NCI-H1048 (cell line): ENCODE measurements at regions not wholly inside any gene's neighbourhood (a gene's known extent, or its start where the extent isn't known, plus 50 kb on each side); places are given as distances from the start of the nearest gene placed in this dataset.

Experiments used
- DNase-seq: peaks from one replicate; lab custom pipeline; 2025; lab: John Stamatoyannopoulos, UW

- DNase-seq: no peak
These were observed 467.7 kb upstream of the FAT3 start for GRCh38 chr11:91756829-91757480.

- no peak for DNase-seq
These were observed 468.5 kb upstream of the FAT3 start for GRCh38 chr11:91755951-91756707.

- no peak for DNase-seq
These were observed 469.1 kb upstream of the FAT3 start for GRCh38 chr11:91755526-91755925.

GRCh38 chr11:91749251-91749650, 475.4 kb upstream of the FAT3 start:
- DNase-seq: no peak

GRCh38 chr11:91742155-91742554, 482.5 kb upstream of the FAT3 start:
- no peak for DNase-seq

- DNase-seq: no peak
These were observed 493.6 kb upstream of the FAT3 start for GRCh38 chr11:91731051-91731450.

GRCh38 chr11:91730620-91731019, 494.0 kb upstream of the FAT3 start:
- DNase-seq: no peak

- DNase-seq: no peak
These were observed 494.6 kb upstream of the FAT3 start for GRCh38 chr11:91730057-91730456.

- DNase-seq: no peak
These were observed 507.4 kb upstream of the FAT3 start for GRCh38 chr11:91717169-91717568.

- DNase-seq: no peak
These were observed 516.8 kb upstream of the FAT3 start for GRCh38 chr11:91707652-91708482.

- no peak for DNase-seq
These were observed 521.6 kb upstream of the FAT3 start for GRCh38 chr11:91703042-91703441.

- no peak for DNase-seq
These were observed 523.8 kb upstream of the FAT3 start for GRCh38 chr11:91700854-91701253.

- DNase-seq: no peak
These were observed 525.8 kb upstream of the FAT3 start for GRCh38 chr11:91698845-91699244.

- no peak for DNase-seq
These were observed 530.3 kb upstream of the FAT3 start for GRCh38 chr11:91694331-91694730.

GRCh38 chr11:91691872-91692271, 532.7 kb upstream of the FAT3 start:
- no peak for DNase-seq

- DNase-seq: no peak
These were observed 535.9 kb upstream of the FAT3 start for GRCh38 chr11:91688672-91689071.

GRCh38 chr11:91686700-91687099, 537.9 kb upstream of the FAT3 start:
- no peak for DNase-seq

- DNase-seq: no peak
These were observed 538.3 kb upstream of the FAT3 start for GRCh38 chr11:91686281-91686680.

GRCh38 chr11:91673705-91674104, 550.9 kb upstream of the FAT3 start:
- no peak for DNase-seq

GRCh38 chr11:91664521-91664920, 560.1 kb upstream of the FAT3 start:
- no peak for DNase-seq

- no peak for DNase-seq
These were observed 564.6 kb upstream of the FAT3 start for GRCh38 chr11:91660036-91660435.

- DNase-seq: no peak
These were observed 569.9 kb upstream of the FAT3 start for GRCh38 chr11:91654686-91655085.
